ENCODE measurements at regions not wholly inside any gene's neighbourhood (a gene's known extent, or its start where the extent isn't known, plus 50 kb on each side); places are given as distances from the start of the nearest gene placed in this dataset.

- Mint-ChIP-seq H3K4me3 (no peak overlapping the region), H3K36me3 (ENCODE audit: low read depth) (no peaks in the 10 kb centered on the region), H3K4me1 (no peaks in the 10 kb centered on the region), H3K27ac (no peak overlapping the region), H3K9me3 (no peaks in the 10 kb centered on the region), H3K27me3 (ENCODE audit: low read depth) (peaks cover 4% of the 10 kb centered on the region)
- TF ChIP-seq CTCF (IDR thresholded peaks at IDR 0.05; ENCODE audit: unreplicated experiment in 3 of 3) = peak in 2 of 3 experiments; percentile 33 to 47
These were observed 400.3 kb upstream of the ADARB2 start for GRCh38 chr10:2137549-2138174.

GRCh38 chr10:2130705-2131305, 393.5 kb upstream of the ADARB2 start:
- peaks cover 7% of the 10 kb centered on the region for H3K27me3 Mint-ChIP-seq (ENCODE audit: low read depth)
- TF ChIP-seq CTCF (IDR thresholded peaks at IDR 0.05; ENCODE audit: unreplicated experiment in 3 of 3) = no peak
- peaks cover 2% of the 10 kb centered on the region for H3K9me3 Mint-ChIP-seq
- no peak overlapping the region for H3K27ac Mint-ChIP-seq
- no peak overlapping the region for H3K4me3 Mint-ChIP-seq
- no peaks in the 10 kb centered on the region for H3K36me3 Mint-ChIP-seq (ENCODE audit: low read depth)
- H3K4me1 Mint-ChIP-seq = no peaks in the 10 kb centered on the region

- H3K4me3 Mint-ChIP-seq = no peak overlapping the region
These were observed 391.7 kb upstream of the ADARB2 start for GRCh38 chr10:2128991-2129390.

GRCh38 chr10:2124135-2124534, 386.8 kb upstream of the ADARB2 start:
- peaks cover 17% of the 10 kb centered on the region for H3K4me1 Mint-ChIP-seq
- peaks cover 2% of the 10 kb centered on the region for H3K9me3 Mint-ChIP-seq
- peaks cover 17% of the 10 kb centered on the region for H3K27me3 Mint-ChIP-seq (ENCODE audit: low read depth)
- no peaks in the 10 kb centered on the region for H3K36me3 Mint-ChIP-seq (ENCODE audit: low read depth)
- no peak overlapping the region for H3K27ac Mint-ChIP-seq
- no peak for TF ChIP-seq CTCF (IDR thresholded peaks at IDR 0.05; ENCODE audit: unreplicated experiment in 3 of 3)
- no peak overlapping the region for H3K4me3 Mint-ChIP-seq

More at GRCh38 chr10:2128991-2129390, 391.7 kb upstream of the ADARB2 start:
- Mint-ChIP-seq H3K27me3 (ENCODE audit: low read depth) (peaks cover 10% of the 10 kb centered on the region), H3K36me3 (ENCODE audit: low read depth) (no peaks in the 10 kb centered on the region), H3K27ac (no peak overlapping the region), H3K9me3 (peaks cover 2% of the 10 kb centered on the region), H3K4me1 (no peaks in the 10 kb centered on the region)
- TF ChIP-seq CTCF (IDR thresholded peaks at IDR 0.05; ENCODE audit: unreplicated experiment in 3 of 3) = no peak

GRCh38 chr10:2122431-2123124, 385.3 kb upstream of the ADARB2 start:
- TF ChIP-seq CTCF (IDR thresholded peaks at IDR 0.05; ENCODE audit: unreplicated experiment in 3 of 3) = no peak
- Mint-ChIP-seq H3K9me3 (peaks cover 3% of the 10 kb centered on the region), H3K27me3 (ENCODE audit: low read depth) (peaks cover 16% of the 10 kb centered on the region), H3K27ac (no peak overlapping the region), H3K36me3 (ENCODE audit: low read depth) (no peaks in the 10 kb centered on the region), H3K4me3 (no peak overlapping the region), H3K4me1 (peaks cover 17% of the 10 kb centered on the region)

Measured in nephron (organoid).